ENCODE measurements at regions not wholly inside any gene's neighbourhood (a gene's known extent, or its start where the extent isn't known, plus 50 kb on each side); places are given as distances from the start of the nearest gene placed in this dataset.

DNA sequence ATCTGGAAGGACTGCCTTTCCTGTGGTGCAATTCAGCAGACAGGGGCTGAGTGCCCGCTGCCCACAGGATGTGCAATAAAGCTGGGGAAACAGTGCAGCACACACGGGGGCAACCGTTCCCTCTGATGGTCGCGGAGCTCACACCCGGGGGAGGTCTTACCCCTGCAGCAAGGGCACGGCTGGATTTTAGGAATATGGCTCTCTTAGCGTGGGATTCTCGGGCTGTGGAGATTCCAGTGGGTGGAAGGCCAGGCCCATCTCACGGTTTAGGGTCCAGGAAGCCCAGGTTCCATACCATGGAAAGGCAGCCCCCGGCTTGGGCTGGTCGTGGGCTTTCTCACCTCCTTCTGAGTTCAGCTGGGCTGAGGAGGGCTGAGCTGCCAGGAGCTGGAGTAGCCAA, 244.1 kb downstream of the MED10 start:
- ATAC-seq (ENCODE audit: low read depth) (no peak), DNase-seq (ENCODE audit: low spot score) (no peak)
- Histone ChIP-seq H3K27ac (ENCODE audit: poor library complexity, severe bottlenecking) (no peak overlapping the region), H3K4me1 (ENCODE audit: insufficient read depth, poor library complexity, severe bottlenecking) (no peaks in the 10 kb centered on the region), H3K27me3 (ENCODE audit: insufficient read depth, poor library complexity, severe bottlenecking) (peaks cover 5% of the 10 kb centered on the region), H3K36me3 (ENCODE audit: low read depth) (no peaks in the 10 kb centered on the region), H3K4me3 (ENCODE audit: severe bottlenecking) (no peak overlapping the region), H3K9me3 (ENCODE audit: severe bottlenecking) (no peaks in the 10 kb centered on the region)
- TF ChIP-seq, protein P1, sequence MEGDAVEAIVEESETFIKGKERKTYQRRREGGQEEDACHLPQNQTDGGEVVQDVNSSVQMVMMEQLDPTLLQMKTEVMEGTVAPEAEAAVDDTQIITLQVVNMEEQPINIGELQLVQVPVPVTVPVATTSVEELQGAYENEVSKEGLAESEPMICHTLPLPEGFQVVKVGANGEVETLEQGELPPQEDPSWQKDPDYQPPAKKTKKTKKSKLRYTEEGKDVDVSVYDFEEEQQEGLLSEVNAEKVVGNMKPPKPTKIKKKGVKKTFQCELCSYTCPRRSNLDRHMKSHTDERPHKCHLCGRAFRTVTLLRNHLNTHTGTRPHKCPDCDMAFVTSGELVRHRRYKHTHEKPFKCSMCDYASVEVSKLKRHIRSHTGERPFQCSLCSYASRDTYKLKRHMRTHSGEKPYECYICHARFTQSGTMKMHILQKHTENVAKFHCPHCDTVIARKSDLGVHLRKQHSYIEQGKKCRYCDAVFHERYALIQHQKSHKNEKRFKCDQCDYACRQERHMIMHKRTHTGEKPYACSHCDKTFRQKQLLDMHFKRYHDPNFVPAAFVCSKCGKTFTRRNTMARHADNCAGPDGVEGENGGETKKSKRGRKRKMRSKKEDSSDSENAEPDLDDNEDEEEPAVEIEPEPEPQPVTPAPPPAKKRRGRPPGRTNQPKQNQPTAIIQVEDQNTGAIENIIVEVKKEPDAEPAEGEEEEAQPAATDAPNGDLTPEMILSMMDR (IDR thresholded peaks at IDR 0.05; ENCODE audit: poor library complexity, severe bottlenecking) = no peak

DNA sequence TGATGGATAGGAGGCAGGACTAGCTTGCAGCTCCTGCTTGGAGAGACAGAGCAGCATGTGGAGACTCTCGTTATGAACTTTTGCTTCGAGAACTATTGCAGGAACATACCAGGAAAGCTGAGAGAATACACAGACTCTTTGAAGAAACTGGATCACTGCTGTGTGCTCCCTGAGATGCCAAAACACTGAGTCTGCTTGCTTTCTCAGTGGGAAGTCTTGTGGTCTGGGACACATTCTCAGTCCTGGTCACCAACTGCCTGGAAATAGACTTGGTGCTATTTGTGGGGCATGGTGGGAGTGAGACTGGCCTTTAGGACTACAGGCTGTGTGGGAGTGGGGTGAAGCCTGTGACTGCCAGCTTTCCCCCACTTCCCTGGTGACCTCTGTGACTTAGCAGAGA, 252.6 kb downstream of the MED10 start:
- H3K27ac ChIP-seq (ENCODE audit: poor library complexity, severe bottlenecking) = no peak overlapping the region
- TF ChIP-seq, protein P1 (IDR thresholded peaks at IDR 0.05; ENCODE audit: poor library complexity, severe bottlenecking) = no peak
- H3K36me3 ChIP-seq (ENCODE audit: low read depth) = no peaks in the 10 kb centered on the region
- H3K4me3 ChIP-seq (ENCODE audit: severe bottlenecking) = no peak overlapping the region
- no peaks in the 10 kb centered on the region for H3K9me3 ChIP-seq (ENCODE audit: severe bottlenecking)
- DNase-seq (ENCODE audit: low spot score) = no peak
- H3K4me1 ChIP-seq (ENCODE audit: insufficient read depth, poor library complexity, severe bottlenecking) = no peaks in the 10 kb centered on the region
- H3K27me3 ChIP-seq (ENCODE audit: insufficient read depth, poor library complexity, severe bottlenecking) = no peaks in the 10 kb centered on the region
- ATAC-seq (ENCODE audit: low read depth) = no peak

DNA sequence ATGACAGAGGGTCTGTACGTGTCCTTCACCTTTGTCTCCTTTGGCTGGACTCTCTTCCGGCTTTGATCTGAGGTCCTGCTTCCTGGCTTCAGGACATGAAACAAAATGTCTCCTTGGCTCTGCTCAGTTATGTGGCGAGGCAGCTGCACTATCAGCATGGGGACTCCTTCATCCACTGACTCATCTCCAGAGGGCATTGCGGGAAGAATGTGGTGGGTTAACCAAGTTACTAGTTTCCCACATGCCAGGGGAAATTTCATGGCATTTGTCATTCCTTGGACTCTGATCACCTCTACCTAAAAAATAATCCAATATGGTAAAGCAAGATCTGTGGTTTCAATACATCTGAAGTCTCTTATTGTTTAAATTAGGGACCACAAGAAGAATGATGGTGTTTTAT, 259.7 kb downstream of the MED10 start:
- ATAC-seq (ENCODE audit: low read depth) (no peak), DNase-seq (ENCODE audit: low spot score) (no peak)
- no peaks in the 10 kb centered on the region for H3K36me3 ChIP-seq (ENCODE audit: low read depth)
- no peak overlapping the region for H3K4me3 ChIP-seq (ENCODE audit: severe bottlenecking)
- H3K27me3 ChIP-seq (ENCODE audit: insufficient read depth, poor library complexity, severe bottlenecking) = peaks cover 4% of the 10 kb centered on the region
- H3K27ac ChIP-seq (ENCODE audit: poor library complexity, severe bottlenecking) = no peak overlapping the region
- TF ChIP-seq, protein P1 (IDR thresholded peaks at IDR 0.05; ENCODE audit: poor library complexity, severe bottlenecking) = no peak
- no peaks in the 10 kb centered on the region for H3K4me1 ChIP-seq (ENCODE audit: insufficient read depth, poor library complexity, severe bottlenecking)
- H3K9me3 ChIP-seq (ENCODE audit: severe bottlenecking) = no peaks in the 10 kb centered on the region

DNA sequence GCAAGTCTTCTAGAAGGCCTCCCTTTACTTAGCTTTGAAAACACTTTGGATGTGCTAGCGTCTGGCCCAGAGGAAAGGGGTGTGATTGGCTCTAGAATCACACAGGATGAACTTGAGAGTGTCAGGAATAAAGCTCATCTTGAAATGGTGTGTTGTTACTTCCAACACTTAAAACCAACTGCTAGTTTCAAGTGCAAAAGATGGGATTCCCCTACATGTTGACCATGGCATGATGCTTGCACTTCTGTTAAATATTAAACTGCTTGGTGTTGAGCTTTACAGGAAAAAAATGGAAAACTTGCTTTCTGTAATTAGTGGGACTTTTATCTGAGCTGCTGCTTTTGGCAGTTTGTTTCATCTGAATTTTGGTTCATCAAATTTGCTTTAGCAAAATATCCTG, 261.1 kb downstream of the MED10 start:
- Histone ChIP-seq H3K4me3 (ENCODE audit: severe bottlenecking) (no peak overlapping the region), H3K27me3 (ENCODE audit: insufficient read depth, poor library complexity, severe bottlenecking) (peaks cover 4% of the 10 kb centered on the region), H3K9me3 (ENCODE audit: severe bottlenecking) (no peaks in the 10 kb centered on the region), H3K36me3 (ENCODE audit: low read depth) (no peaks in the 10 kb centered on the region), H3K4me1 (ENCODE audit: insufficient read depth, poor library complexity, severe bottlenecking) (no peaks in the 10 kb centered on the region), H3K27ac (ENCODE audit: poor library complexity, severe bottlenecking) (no peak overlapping the region)
- ATAC-seq (ENCODE audit: low read depth) (no peak), DNase-seq (ENCODE audit: low spot score) (no peak)
- TF ChIP-seq, protein P1 (IDR thresholded peaks at IDR 0.05; ENCODE audit: poor library complexity, severe bottlenecking) = no peak

DNA sequence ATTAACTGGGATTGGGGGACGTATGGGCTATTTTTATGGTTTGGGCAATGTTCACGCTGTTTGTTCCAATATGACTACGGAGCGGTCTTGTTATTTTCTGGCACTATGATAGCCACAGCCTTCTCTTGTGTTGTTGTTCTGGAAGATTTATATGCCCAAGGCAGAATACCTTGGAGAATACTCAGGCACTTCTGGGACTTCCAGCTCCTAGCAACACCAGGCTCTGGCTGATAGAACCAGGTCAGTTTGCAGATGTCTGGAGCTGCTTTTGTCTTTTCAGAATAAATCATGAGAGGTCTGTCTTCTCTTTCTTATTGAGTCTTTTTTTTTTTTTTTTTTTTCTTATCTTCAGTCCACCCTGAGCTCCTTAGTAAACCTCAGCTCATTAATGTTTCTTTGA, 262.5 kb downstream of the MED10 start:
- H3K36me3 ChIP-seq (ENCODE audit: low read depth) = no peaks in the 10 kb centered on the region
- no peaks in the 10 kb centered on the region for H3K4me1 ChIP-seq (ENCODE audit: insufficient read depth, poor library complexity, severe bottlenecking)
- H3K27me3 ChIP-seq (ENCODE audit: insufficient read depth, poor library complexity, severe bottlenecking) = peaks cover 4% of the 10 kb centered on the region
- no peak overlapping the region for H3K4me3 ChIP-seq (ENCODE audit: severe bottlenecking)
- no peak overlapping the region for H3K27ac ChIP-seq (ENCODE audit: poor library complexity, severe bottlenecking)
- DNase-seq (ENCODE audit: low spot score) (no peak), ATAC-seq (ENCODE audit: low read depth) (no peak)
- TF ChIP-seq, protein P1 (IDR thresholded peaks at IDR 0.05; ENCODE audit: poor library complexity, severe bottlenecking) = no peak
- H3K9me3 ChIP-seq (ENCODE audit: severe bottlenecking) = no peaks in the 10 kb centered on the region
